Stimulated activated CD4-positive, alpha-beta T cell treated with anti-CD3 and anti-CD28 coated beads, Interleukin-4, amount 100 ng/mL, for 4 hours (primary cell): ENCODE measurements at regions not wholly inside any gene's neighbourhood (a gene's known extent, or its start where the extent isn't known, plus 50 kb on each side); places are given as distances from the start of the nearest gene placed in this dataset.
A peak's percentile ranks its signal among the peaks of the same experiment; 100 is the strongest.

Experiments used
- DNase-seq, 2 experiments: peaks; one replicate each; pipeline ENCODE4 v3.0.0-alpha.2; 2020

DNA sequence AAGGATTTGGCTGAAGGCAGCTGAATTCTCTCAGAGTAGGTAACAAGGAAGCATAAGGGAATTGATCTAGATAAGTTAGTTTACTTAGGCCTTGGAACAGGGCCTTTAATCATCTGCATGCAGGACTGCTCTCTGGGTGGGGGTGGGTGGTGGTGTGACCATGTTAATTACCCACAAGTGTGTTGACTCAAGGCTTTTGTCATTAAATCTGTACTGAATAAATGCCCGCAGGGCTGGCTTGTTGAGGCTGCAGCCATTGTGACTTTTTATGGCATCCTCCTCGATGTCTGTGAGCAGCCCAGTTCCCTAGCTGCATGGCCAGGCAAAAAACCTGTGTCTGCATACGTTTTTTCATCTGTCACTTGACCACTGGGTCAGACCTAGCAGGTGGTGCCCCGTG, 63.5 kb upstream of the ASCC3 start:
- no peak for DNase-seq

DNA sequence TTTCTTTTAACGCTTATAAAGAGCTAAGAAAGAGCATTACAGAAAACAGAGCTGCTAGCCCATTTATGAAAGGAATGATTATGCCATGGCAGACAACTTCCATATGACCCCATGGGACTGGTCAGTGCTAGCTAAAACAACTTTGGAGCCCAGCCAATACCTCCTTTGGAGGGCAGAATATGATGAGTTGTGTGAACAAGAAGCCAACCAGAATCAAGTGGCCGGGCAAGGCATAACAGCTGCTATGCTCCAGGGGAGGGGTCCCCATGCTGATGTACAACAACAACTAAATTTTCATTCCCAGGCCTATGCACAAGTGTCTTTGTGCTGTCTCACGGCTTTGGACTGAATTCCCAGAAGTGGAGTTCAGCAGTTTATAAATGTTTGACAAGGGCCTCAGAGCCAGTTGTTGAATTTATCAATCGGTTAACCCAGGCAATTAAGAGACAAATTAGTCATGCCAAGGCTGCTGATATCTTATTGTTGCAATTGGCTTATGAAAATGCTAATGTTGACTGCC, 65.0 kb upstream of the ASCC3 start:
- no peak for DNase-seq

DNA sequence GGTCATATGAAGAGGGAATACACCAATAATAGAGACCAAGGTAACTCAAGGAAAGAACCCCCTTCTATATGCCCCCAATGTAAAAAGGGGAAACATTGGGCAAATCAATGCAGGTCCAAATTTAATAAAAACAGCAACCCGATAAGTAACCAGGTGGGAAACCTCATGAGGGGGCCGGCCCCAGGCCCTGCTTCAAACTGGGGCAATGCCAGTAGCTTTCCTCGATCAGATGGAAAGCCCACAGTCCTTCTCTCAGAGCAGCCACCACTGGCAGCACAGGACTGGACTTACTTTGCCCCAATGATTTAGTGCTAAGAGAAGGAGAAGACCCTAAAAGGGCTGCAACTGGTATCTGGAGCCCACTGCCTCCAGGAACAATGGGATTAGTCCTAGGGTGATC, 65.6 kb upstream of the ASCC3 start:
- no peak for DNase-seq

DNA sequence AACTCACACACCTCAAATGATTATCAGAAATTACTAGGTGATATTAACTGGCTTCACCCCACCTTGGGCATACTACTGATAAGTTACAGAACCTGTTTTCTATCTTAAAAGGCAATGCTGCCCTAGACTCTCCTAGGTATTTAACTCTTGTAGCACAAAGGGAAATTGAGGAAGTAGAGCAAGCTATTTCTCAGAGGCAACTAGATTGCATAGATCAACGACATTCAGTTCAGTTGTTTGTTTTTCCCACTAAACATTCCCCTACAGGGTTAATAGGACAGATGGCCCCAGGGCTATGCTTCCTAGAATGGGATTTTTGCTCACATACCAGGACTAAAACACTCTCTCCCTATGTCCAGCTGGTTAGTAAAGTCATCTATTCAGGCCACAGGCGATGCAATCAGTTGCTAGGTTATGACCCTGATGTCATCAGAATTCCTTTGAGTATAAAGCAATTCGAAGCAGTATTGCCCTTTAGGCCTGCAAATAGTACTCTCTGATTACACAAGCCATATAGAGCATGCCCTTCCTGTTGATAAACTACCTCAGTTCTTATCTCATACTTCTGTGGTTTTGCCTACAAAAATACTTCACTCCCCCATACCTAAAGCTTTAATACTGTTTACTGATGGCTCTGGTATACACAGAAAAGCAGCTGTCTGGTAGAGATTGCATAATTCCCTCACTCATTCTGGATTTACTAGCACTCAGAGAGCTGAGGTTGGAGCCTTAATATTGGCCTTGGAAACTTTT, 67.4 kb upstream of the ASCC3 start:
- no peak for DNase-seq

DNA sequence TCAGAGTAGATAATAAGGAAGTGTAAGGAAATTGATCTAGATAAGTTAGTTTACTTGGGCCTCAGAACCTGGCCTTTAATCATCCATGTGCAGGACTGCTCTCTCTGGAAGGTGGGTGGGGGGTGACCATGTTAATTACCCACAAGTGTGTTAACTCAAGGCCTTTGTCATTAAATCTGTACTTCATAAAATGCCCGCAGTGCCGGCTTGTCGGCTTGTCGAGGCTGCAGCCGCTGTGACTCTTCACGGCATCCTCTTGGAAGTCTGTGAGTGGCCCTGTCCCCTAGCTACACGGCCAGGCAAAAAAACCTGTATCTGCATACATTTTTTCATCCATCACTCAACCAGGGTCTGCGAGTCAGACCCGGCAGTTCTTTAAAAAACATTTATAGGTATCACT, 70.9 kb upstream of the ASCC3 start:
- DNase-seq: no peak

DNA sequence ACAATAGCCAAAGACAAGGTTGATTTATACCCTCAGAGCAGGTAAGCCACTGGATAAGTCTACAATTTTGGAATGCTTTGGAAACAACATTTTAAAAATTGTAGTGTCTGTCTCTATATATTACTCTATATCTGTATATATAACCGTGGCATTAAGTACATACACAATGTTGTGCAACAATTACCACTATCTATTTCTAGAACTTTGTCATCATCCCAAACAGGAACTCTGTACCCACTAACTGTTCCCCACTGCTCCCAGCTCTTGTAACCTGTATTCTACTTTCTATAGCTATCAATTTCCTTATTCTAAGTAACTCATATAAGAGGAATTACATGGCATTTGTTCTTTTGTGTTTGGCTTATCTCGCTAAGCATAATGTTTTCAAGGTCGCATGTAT, 78.2 kb upstream of the ASCC3 start:
- DNase-seq: no peak

DNA sequence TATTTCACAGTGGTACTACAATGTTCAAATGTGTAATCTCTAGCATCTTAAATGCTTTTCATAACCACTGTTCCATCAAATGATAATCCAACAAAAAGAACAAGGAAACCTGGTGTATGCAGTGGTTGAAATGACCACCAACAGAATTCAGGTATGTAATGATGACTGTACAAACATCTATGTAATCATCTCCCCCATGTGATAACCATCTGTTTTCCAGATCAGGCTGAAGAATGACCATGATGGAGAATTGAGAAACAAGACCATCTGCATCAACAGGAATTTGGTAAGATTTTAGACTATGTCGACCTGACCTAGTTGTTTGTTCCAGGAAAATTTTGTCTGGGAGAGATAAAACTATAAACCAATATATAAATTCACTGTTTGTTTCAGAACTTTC, 81.3 kb upstream of the ASCC3 start:
- DNase-seq: no peak

DNA sequence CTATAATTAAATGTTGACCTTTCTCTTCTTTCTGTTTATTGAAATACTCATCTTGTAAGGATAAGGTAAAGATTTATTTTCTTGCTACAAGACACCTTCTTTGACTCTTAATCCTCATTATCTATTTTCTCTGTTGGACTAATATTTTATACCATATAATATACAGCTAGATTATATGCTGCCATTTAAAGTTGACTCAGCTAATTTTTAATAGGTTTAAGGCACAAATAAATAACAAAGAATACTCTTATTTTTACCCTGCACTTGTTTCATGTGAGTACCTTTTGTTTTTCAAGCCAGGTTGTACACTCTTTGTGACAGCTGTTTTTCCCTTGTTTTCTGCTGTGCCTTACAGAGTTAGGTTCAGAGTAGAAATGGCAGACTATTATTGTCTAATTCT, 83.9 kb upstream of the ASCC3 start:
- no peak for DNase-seq

DNA sequence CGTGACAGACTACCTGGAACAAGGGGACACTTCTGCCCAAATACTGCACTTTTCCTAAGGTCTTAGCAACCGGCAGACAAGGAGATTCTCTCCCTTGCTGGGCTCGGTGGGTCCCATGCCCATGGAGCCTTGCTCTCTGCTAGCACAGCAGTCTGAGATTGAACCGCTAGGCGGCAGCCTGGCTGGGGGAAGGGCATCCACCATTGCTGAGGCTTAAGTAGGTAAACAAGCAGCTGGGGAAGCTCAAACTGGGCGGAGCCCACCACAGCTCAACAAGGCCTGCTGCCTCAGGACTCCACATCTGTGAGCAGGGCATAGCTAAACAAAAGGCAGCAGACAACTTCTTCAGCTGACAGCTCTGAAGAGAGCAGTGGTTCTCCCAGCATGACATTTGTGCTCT, 87.8 kb upstream of the ASCC3 start:
- DNase-seq: no peak

DNA sequence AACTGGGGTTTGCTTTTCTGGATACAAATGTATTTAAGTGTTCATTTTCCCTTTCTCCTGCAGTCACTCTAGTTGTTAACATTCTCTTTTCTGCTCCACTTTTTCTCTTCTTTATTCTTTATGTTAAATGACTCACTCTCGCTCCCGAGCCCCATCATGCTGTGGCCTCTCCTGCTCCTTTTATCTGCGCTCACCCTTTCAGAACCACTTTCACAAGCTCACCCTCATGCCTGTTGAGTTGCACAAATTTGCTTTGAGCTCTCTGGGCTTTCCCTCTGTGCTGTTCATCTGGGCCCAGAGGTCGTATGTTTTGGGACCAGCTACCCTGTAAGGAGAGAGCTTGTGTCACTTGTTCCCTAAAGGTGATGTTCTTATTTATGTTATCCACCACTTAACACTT, 98.1 kb upstream of the ASCC3 start:
- no peak for DNase-seq

DNA sequence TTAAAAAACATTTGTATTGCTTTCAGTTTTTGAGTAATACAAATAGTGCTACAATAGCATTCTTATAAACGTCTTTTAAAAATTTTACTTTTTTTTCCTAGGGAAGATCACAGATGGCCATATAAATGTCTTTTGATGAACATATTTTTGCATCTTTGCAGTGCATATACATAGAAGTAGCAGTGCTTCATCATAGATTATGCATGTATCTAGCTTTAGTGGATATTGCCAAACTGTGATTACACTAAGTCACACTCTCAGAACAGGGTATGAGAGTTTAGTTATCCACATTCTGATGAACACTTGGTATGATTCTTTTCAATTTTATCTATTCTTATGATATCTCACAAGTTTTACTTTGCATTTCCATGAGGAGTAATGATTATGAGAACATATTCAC, 99.8 kb upstream of the ASCC3 start:
- no peak for DNase-seq

DNA sequence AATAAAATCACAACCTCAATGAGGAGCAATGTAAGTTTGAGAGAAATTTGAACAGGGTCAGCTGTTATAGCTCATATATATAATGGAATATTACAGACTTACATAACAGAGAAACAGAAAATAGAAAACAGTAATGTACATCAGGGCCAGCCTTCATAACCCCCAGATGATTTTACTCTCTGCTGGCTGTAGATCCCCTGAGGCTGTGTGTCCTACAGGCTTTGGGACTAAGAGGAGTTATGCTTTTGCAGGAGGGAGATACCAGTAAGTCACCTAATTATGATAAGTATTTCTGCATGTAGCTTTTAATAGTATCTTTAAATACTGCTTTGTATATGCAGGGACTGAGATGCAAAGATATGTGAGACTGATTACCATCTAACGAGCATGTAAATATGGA, 105.8 kb upstream of the ASCC3 start:
- DNase-seq: no peak

DNA sequence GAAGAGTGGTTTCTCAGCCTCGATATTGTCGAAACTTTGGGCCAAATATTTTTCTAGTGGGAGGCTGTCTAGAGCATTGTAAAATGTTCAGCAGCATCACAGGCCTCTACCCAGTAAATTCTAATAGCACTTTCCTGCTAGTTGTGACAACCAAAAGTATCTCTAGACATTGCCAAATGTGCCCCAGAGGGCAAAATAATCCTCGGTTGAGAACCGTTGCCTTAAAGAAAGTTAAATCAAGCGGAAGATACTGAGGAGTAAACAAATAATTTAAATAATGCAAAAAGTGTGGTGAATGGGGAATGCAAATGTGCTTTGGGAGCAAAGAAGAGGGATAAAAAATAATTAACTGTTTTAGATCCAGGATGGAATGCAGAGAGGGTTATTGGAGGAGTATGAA, 106.4 kb upstream of the ASCC3 start:
- DNase-seq: no peak

DNA sequence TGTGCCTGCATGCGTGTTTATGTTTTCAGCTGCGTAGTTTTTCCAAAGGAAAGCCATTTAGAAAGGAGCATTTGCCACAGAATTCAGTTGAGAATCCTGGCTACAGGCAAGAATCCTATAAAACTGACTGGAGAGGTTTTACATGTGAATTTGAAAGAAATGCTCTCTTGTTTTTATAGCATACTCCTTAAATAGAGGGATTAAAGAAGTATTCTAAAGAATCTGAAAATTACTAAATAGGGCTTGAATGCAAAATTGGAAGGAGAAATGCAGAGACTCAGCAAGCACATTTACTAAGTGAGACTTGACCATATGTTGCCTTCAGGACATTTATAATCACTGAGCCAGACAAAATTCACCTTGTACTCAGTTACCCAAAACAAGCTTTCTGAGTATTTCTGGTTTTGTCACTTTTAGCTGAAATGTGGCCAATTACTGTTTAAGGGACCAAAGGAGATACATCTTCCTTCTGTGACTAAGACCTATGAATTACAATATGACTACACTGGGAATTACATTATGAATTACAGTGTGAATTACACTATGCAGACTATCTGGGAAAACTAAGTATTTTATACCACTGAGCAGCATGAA, 107.4 kb upstream of the ASCC3 start:
- DNase-seq: no peak

DNA sequence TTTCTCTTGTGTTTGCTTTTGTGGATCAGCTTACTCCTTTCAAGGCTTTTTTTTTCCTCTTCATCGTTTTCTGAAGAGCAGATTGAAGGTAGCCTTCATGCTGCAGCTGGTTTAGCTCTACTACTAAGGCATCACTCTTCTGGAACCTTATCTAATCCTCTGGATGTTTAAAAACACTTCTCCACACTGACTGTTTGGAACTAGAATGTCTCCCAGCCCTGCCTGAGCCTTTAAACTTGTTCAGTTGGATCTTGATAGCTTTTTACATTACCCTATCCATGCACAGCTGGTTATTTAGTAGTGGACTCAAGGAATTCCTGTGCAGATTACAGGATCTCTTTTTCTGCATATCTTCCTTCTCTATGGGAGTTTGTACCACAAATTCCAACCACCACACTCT, 108.9 kb upstream of the ASCC3 start:
- no peak for DNase-seq

DNA sequence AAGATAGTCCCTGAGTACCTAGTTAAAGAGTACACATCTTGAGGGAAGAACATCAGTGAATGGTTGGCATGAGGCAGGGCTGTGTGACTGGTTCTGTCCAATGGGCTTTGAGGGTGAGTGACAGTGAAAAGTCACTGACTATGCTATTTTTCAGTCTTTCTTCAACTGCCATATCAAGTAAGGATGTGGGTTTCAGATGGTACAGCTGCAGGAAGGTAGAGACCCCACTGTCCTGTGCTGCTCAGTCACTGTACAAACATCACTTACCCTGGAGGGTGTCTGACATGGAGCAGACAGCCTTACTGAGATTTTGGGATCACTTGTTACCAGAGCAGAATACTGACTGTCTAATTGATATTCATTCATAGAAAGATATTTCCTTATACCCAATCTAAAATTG, 115.3 kb upstream of the ASCC3 start:
- DNase-seq: no peak

DNA sequence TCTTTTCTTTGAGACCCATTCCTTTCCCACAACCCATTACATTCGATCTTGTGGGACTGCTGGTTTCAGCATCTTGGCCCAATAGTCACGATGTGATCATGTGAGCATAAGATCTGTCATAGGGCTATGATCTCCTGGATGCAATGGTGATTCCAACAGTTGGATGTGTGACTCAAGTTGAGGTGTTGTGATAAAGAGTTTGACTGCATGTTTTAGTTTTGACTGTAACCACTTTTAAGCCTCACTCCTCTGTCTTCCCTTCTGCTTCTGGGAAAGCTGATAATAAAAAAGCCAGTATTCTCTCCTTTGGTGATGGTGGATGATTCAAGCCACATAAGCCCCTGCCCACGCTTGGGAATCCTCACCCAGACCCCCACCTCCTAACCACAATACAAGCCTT, 117.0 kb upstream of the ASCC3 start:
- no peak for DNase-seq

DNA sequence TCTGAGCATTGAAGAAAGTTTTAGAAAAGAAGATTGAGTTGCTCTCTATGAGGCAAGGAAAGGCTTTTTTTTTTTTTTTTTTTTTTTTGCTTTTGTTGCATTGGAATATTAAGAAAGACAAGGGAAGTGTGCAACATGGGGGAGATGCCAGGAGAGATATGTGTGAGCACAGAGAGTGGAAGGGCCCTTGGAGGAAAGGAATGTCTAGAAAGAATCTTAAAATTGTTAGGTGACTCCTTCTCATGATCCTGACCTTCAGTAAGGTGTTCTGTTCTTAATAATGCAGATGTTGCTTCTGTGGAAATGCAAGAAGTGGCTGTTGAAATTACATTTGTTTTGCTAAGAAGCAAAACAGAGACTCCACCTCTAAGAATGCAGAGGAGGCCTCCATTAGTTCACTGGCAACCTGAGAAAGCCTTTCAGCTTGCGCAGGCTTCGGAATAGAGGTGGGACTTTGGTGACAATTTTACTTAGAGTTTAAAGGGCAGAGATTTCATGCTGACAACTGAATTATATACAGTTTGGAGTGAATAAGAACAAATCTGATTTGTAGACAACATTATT, 118.0 kb upstream of the ASCC3 start:
- no peak for DNase-seq

DNA sequence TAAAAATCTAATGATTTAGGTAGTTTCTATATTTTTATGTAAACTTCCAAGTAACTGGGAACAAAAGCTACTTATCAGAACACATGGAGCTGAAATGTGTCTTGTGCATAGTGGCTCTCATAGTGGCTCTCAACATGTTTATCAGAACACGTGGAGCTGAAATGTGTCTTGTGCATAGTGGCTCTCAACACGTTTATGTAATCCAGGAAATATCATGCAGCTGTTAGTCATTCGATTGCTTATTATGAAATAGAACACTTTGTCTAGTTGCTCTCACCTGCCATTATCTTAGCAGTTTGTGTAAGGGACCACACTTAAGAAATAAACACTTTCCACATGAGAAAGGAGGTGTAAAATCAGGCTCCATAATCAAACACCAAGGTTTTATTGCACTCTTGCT, 119.2 kb upstream of the ASCC3 start:
- DNase-seq: no peak

DNA sequence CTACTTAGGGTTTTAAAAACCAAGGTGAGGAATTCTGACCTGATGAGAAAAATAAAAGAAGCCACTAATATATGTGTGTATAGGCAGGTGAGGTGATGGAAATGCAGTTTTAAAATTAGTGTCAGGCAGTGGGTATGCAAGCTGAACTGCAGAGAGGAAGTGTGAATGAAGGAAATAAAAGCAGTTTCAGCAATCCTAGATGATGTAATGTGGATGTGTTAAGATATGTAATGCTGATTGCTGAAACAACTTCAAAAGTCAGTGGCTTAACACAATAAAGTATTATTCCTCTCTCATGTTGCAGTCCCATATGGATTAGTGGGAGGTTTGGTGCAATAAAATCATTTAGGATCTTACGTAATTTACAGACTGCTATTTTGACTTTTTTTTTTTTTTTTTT, 119.9 kb upstream of the ASCC3 start:
- DNase-seq: no peak

DNA sequence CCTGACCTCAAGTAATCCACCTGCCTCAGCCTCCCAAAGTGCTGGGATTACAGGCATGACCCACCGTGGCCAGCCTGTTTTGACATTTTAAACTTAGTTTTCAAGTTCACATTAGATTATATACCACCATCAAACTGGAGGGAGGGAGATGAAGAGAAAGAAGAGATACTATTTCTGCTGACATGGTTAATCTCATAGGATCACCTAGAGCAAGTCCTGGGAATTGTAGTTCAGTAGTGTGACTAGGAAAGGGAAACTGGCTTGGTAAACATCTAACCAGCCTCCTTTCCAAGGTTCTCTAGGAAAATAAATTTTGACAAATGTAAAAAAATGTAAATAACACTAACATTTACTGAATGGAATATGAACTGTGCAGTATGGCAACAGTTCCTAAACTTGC, 120.5 kb upstream of the ASCC3 start:
- no peak for DNase-seq

DNA sequence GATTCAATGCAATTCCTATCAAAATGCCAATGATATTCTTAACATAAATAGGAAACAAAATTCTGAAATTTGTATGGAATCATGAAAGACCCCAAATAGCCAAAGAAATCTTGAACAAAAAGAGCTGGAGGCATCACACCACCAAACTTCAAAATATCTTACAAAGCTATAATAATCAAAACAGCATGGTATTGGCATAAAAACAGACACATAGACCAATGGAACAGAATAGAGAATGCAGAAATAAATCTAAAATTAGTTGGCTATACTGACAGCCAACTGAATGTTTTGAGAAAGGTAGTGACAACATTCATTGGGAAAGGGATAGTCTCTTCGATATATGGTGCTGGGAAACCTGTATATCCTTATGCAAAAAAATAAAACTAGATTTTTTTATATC, 121.9 kb upstream of the ASCC3 start:
- no peak for DNase-seq

DNA sequence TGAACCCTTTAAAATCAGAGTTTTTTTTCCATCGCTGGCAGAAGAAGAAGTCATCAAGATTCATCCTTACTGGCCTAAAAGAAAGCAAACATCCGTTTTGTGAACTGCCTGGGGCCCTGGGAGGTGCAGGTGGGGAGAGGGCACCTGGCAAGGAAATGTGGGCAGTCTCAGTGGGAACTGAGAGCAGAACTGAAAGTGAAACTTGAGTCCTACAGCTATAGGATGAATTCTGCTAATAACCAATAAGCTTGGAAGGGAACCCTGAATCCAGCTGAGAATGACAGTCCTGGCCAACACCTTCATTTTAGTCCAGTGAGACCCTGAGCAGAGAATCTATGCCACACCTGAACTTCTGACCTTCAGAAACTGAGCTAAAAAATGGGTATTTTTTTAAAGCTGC, 130.1 kb upstream of the ASCC3 start:
- DNase-seq: peak in 1 of 2 experiments; percentile 30

DNA sequence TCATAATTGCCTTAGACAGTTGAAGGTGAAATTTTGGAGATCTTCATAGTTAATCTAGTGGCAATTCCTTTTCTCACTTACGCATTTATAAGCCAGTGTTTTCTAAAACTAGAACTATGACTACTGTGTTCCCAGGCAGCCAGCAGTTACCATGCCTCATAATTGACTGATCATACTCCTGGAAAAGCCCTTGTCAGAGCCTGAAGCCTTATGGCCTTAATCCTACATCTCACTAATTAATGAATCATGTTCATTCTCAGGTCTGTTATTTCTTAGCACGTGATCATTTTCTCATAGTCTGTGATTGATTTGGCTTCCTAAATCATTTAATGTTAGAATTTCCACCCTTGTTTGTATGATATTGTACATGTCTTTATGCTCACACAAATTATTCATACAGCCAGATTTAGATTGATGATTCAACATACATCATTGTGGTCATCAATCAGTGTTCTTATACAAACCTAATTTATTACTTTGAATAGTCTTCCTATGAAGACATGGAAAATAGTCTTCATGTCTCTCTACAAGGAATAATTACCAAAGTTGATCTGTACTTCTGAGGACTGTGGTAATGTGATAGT, 132.6 kb upstream of the ASCC3 start:
- DNase-seq: no peak
